Skeletal muscle cell (primary cell): ENCODE measurements at regions not wholly inside any gene's neighbourhood (a gene's known extent, or its start where the extent isn't known, plus 50 kb on each side); places are given as distances from the start of the nearest gene placed in this dataset.
"Not testable (repeated sequence)": the region's sequence is repeated elsewhere in the genome, so short reads cannot be mapped to it uniquely, and the experiment has no call there.

ENCODE experiments used
- DNase-seq: peaks from one replicate; pipeline ENCODE4 v3.0.0-alpha.2; 2010; ENCODE audit warnings: low read depth
- H3K4me3 ChIP-seq: 2 replicates; pipeline ENCODE4 v1.5.1; 2011; ENCODE audit warnings: low read depth, mild to moderate bottlenecking, control low read depth, low read length, moderate library complexity

- H3K4me3 ChIP-seq: no peak overlapping the region
- no peak for DNase-seq
These were observed 288.6 kb upstream of the NR3C2 start for GRCh38 chr4:148730766-148731165.

DNA sequence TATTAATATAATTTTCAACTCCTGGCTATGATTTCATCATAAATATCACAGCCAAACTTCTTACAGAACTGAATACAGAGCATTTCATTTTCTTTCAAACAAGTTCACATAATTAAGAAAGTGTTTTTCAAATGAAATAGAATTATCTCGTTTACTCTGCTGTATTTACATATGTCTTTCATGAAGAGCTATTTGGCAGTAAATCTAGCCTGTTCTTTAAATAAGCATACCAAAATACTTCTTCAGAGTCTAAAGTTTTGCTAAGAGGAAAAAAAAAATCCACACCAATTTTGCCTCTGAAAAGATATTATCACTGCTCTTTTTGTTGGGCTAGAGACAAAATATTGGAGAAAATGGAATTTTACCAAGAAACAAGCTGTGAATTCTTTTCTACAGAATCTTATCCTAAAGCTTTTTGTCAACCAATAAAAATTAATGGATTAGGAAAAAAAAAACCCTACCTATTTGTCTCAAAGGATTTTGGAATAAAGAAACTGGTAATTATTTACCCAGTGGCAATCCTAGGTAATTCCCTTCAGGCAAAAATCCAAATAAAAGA, 287.9 kb upstream of the NR3C2 start:
- no peak overlapping the region for H3K4me3 ChIP-seq
- DNase-seq: no peak

DNA sequence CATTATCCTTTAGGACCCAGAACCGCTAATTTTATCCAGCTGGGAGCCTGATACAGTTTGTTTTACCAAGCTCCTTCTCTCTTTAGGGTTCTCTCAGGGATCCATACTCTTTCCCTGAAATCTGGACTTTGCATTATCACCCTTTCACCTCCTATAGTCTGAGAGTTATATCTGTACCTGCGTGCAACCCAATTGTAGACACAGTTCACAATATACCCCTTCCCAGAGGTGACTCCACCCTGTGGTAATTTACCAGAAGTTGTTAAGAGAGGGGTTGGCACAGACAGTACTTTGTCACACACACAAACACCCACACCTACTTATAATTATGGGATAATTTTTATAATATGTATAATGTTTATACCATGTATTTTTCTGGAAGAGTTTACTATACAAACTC, 275.8 kb upstream of the NR3C2 start:
- no peak overlapping the region for H3K4me3 ChIP-seq
- DNase-seq: no peak

- no peak for DNase-seq
- no peak overlapping the region for H3K4me3 ChIP-seq
These were observed 274.3 kb upstream of the NR3C2 start for GRCh38 chr4:148716431-148717052.

DNA sequence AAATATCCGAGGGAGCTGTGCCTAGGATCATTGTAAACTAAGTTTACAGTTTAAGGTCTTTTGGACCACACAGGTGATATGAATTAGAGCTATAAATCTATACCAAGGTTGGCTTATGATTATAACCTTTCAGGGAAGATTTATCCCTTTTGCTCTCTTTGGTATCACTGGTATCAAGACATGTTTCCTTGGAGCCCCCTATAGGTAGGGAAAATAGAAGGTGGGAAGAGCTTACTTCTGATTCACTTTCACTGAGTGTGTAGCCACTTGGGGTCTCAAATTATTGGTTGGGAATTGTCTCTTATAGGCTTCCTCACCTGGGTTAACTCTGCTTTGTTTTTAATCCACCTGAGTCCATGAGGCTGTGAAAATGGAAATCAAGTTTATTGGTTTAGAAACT, 262.1 kb upstream of the NR3C2 start:
- H3K4me3 ChIP-seq: no peak overlapping the region
- no peak for DNase-seq

- no peak overlapping the region for H3K4me3 ChIP-seq
- DNase-seq: no peak
These were observed 252.5 kb upstream of the NR3C2 start for GRCh38 chr4:148694702-148695101.

DNA sequence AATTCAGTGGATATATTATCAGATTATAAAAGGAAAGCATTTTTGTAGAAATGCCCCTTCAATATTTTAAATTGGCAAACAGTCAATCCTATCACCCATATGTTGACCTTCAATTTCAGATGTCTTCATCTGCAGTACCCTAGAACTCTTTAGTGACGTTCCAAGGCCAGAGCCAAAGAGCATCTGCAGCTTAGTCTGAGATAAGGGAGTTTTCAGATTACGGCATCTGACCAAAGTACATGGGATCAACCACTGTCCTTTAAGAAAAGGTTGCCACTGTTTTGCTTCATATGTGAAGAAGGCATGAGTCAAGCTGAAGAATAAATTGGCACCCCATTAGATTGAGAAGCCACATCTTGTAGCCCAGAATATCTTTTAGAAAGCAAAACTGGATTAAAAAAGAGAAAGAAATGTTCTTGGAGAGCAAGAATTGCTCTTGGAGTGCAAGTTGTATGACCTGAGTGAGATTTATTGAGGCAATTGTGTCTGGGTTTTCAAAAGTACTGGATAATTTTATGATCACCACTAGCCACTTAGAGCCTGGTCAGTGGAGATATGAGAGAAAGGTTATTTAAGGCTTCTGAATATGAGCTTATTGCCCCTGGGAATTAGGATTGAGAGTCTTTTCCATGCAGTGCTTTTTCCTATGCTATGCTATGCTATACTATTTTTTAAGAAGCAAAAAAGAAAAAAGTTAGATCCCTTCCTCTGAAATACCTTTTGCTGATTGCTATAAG, 251.9 kb upstream of the NR3C2 start:
- H3K4me3 ChIP-seq: no peak overlapping the region
- no peak for DNase-seq

DNA sequence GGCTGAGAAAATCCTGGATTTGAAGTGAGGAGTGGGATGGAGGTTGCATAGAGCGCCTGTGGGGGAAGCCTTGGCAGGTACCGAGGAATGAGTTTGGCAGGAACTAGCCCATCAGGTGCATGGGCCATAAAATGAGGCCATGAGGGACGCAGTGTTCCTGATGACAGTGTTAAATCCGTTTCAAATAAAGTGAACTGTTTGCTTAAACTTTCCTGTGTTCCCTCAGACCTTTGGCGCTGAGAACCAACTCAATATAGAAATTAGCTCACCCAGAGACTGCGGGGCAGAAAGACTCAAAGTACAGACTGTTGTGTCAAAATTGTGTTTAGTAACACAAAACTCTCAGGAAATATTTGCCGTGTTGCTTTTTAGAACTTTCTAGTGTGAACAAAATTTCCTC, 250.0 kb upstream of the NR3C2 start:
- DNase-seq: no peak

GRCh38 chr4:148686449-148686848, 244.2 kb upstream of the NR3C2 start:
- no peak for DNase-seq
- no peak overlapping the region for H3K4me3 ChIP-seq

More for the DNA sequence above, 250.0 kb upstream of the NR3C2 start:
- no peak overlapping the region for H3K4me3 ChIP-seq

GRCh38 chr4:148684638-148685037, 242.4 kb upstream of the NR3C2 start:
- DNase-seq: no peak
- no peak overlapping the region for H3K4me3 ChIP-seq

GRCh38 chr4:148680884-148681283, 238.7 kb upstream of the NR3C2 start:
- H3K4me3 ChIP-seq: no peak overlapping the region
- DNase-seq: no peak

- no peak for DNase-seq
- no peak overlapping the region for H3K4me3 ChIP-seq
These were observed 234.1 kb upstream of the NR3C2 start for GRCh38 chr4:148676344-148676743.

GRCh38 chr4:148674876-148675275, 232.7 kb upstream of the NR3C2 start:
- no peak for DNase-seq
- H3K4me3 ChIP-seq: no peak overlapping the region

DNA sequence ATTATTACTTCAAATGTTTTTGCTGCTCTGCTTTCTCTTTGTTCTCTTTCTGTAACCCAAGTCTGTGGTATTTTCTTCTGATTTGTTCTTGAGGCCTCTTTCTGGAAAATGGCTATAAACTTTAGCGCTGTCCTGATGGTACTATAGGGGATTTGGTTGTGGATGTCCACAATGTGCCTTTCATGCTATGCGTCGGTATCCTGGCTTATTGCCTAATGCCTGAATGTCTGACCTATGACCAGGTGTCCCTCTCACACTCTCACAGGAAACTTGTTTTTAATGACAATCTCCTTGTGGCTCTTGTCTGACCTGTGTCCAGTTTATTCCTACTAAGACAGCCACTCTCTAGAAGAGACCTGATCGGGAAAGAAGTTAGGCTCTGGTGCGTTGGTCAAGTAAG, 222.4 kb upstream of the NR3C2 start:
- no peak for DNase-seq
- no peak overlapping the region for H3K4me3 ChIP-seq

DNA sequence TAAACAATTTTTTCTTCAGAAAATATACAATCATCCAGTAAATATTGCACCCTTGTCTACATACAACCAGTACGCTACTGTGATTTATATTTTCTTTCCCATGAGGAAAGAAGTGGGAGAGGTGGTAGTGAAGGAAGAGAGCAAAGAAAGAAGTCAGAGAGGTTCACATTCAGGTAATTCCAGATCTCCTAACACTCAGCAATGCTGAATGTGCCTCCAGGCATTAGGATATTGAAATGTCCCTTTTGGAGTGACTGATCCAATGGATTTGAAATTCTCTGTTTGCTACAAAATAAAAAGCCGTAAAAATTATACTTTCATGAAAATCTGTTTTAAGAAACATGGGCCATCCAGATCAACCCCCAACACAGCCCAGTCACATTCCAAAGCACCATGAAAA, 211.9 kb upstream of the NR3C2 start:
- no peak for DNase-seq
- H3K4me3 ChIP-seq: no peak overlapping the region

GRCh38 chr4:148653681-148654080, 211.5 kb upstream of the NR3C2 start:
- no peak for DNase-seq
- no peak overlapping the region for H3K4me3 ChIP-seq

DNA sequence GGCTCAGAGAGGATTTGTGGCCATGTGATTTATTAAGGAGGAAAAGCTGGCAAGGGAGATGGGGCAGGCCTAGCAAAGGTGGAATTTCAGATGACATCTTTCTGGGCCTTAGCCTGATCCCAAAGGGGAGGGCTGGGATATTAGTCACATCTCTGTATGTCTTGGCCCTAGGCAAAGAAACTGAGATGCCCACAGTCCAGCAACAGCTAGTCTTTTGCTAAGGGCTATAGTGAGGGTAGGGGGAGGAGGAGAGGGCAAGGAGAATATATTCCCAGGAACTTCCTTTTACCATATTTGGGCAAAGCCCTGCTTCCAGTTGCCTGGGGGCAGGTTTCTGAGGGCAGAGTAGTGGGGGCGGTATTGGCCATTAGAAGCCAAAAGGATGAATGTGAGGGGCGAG, 209.8 kb upstream of the NR3C2 start:
- no peak for DNase-seq
- no peak overlapping the region for H3K4me3 ChIP-seq

GRCh38 chr4:148649652-148650331, 207.6 kb upstream of the NR3C2 start:
- H3K4me3 ChIP-seq: no peak overlapping the region
- no peak for DNase-seq

DNA sequence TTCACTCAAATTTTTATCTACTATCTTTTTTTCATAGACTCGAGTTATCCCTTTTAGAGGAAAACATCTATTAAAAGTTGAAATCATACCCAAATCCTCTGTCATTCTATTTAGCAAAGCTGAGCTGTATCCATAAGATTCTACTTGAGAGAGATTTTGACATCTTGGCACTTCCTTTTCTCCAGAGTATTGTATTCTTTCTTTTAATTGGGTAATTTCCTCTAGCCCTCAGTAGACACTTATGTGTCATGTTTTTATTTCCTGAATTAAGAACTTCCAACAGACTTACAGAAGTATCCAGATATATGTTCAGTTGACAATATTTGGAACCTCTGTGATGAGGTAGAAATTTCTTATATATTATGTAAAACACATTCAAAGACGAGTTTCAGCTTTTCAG, 201.6 kb upstream of the NR3C2 start:
- H3K4me3 ChIP-seq: no peak overlapping the region
- no peak for DNase-seq

- DNase-seq: no peak
- H3K4me3 ChIP-seq: no peak overlapping the region
These were observed 200.7 kb upstream of the NR3C2 start for GRCh38 chr4:148642907-148643306.

DNA sequence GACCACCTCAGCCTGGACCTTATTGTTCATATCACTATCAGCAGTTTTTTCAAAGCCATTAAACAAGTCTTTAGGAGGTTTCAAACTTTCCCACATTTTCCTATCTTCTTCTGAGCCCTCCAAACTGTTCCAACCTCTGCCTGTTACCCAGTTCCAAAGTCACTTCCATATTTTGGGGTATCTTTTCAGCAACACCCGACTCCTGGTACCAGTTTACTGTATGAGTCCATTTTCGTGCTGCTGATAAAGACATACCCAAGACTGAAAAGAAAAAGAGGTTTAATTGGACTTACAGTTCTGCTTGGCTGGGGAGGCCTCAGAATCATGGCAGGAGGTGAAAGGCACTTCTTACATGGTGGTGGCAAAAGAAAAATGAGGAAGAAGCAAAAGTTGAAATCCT, 195.9 kb upstream of the NR3C2 start:
- not testable (repeated sequence) for DNase-seq, H3K4me3 ChIP-seq
